H9 (cell line): ENCODE measurements at regions not wholly inside any gene's neighbourhood (a gene's known extent, or its start where the extent isn't known, plus 50 kb on each side); places are given as distances from the start of the nearest gene placed in this dataset.

Experiments used
- DNase-seq: peaks from one replicate; pipeline ENCODE4 v3.0.0-alpha.2; 2017
- H2AFZ ChIP-seq: one replicate; pipeline ENCODE4 v1.6.1; 2013; ENCODE audit warnings: mild to moderate bottlenecking, low read length, control low read depth, moderate library complexity
- H2AK5ac ChIP-seq: 2 replicates; pipeline ENCODE4 v1.6.1; 2013; ENCODE audit warnings: low read length, control low read depth, mixed read lengths; ENCODE audit not compliant: insufficient read length
- H2BK120ac ChIP-seq: one replicate; pipeline ENCODE4 v1.6.1; 2013; ENCODE audit warnings: low read depth, mild to moderate bottlenecking, low read length, control low read depth, inconsistent platforms; ENCODE audit not compliant: poor library complexity, severe bottlenecking
- H2BK12ac ChIP-seq: 2 replicates; pipeline ENCODE4 v1.6.1; 2013; ENCODE audit warnings: low read length, control low read depth, mixed read lengths, low read depth; ENCODE audit not compliant: insufficient read length
- H2BK15ac ChIP-seq: 2 replicates; pipeline ENCODE4 v1.6.1; 2013; ENCODE audit warnings: low read depth, low read length, control low read depth
- H2BK20ac ChIP-seq: one replicate; pipeline ENCODE4 v1.6.1; 2013; ENCODE audit warnings: low read depth, mild to moderate bottlenecking, low read length, control low read depth, inconsistent platforms; ENCODE audit not compliant: poor library complexity, severe bottlenecking
- H2BK5ac ChIP-seq: 2 replicates; pipeline ENCODE4 v1.6.1; 2013; ENCODE audit warnings: low read length, control low read depth, mixed read lengths; ENCODE audit not compliant: insufficient read length
- H3K14ac ChIP-seq: 2 replicates; pipeline ENCODE4 v1.6.1; 2013; ENCODE audit warnings: low read length, control low read depth; ENCODE audit not compliant: insufficient read depth
- H3K18ac ChIP-seq: 2 replicates; pipeline ENCODE4 v1.6.1; 2013; ENCODE audit warnings: low read depth, mild to moderate bottlenecking, mixed read lengths, low read length, control low read depth; ENCODE audit not compliant: insufficient read length
- H3K23ac ChIP-seq: 2 replicates; pipeline ENCODE4 v1.6.1; 2013; ENCODE audit warnings: low read length, control low read depth, mixed read lengths, low read depth; ENCODE audit not compliant: insufficient read length
- H3K23me2 ChIP-seq: 2 replicates; pipeline ENCODE4 v1.6.1; 2013; ENCODE audit warnings: low read depth, mild to moderate bottlenecking, mixed read lengths, low read length, control low read depth; ENCODE audit not compliant: insufficient read length, poor library complexity, severe bottlenecking
- H3K27ac ChIP-seq: 2 replicates; pipeline ENCODE4 v1.5.1; 2013; ENCODE audit warnings: low read length, control low read depth, mixed read lengths, low read depth; ENCODE audit not compliant: insufficient read length
- H3K27me3 ChIP-seq: 2 replicates; pipeline ENCODE4 v1.6.1; 2013; ENCODE audit warnings: low read length, control low read depth, inconsistent platforms; ENCODE audit not compliant: insufficient read depth
- H3K4ac ChIP-seq: 2 replicates; pipeline ENCODE4 v1.6.1; 2013; ENCODE audit warnings: low read depth, mild to moderate bottlenecking, control low read depth, inconsistent platforms, low read length, moderate library complexity
- H3K4me1 ChIP-seq: 2 replicates; pipeline ENCODE4 v1.6.1; 2013; ENCODE audit warnings: low read length, control low read depth, inconsistent platforms; ENCODE audit not compliant: insufficient read depth
- H3K4me2 ChIP-seq: 2 replicates; pipeline ENCODE4 v1.6.1; 2013; ENCODE audit warnings: low read length, control low read depth, mixed read lengths; ENCODE audit not compliant: insufficient read length, insufficient read depth
- H3K56ac ChIP-seq: 2 replicates; pipeline ENCODE4 v1.6.1; 2013; ENCODE audit warnings: low read depth, mild to moderate bottlenecking, mixed read lengths, low read length, control low read depth; ENCODE audit not compliant: insufficient read length
- H3K79me1 ChIP-seq: 2 replicates; pipeline ENCODE4 v1.6.1; 2013; ENCODE audit warnings: low read depth, mild to moderate bottlenecking, moderate library complexity, low read length, control low read depth, inconsistent platforms; ENCODE audit not compliant: insufficient read depth, poor library complexity, severe bottlenecking
- H3K79me2 ChIP-seq: 2 replicates; pipeline ENCODE4 v1.6.1; 2013; ENCODE audit warnings: low read length, control low read depth, inconsistent platforms; ENCODE audit not compliant: insufficient read depth
- H3K9ac ChIP-seq: 2 replicates; pipeline ENCODE4 v1.6.1; 2013; ENCODE audit warnings: low read length, control low read depth, mixed read lengths; ENCODE audit not compliant: insufficient read length; ENCODE audit errors: extremely low read depth
- H3K9me3 ChIP-seq: one replicate; pipeline ENCODE4 v1.6.1; 2013; ENCODE audit warnings: low read depth, low read length, inconsistent platforms; ENCODE audit not compliant: control insufficient read depth
- H3T11ph ChIP-seq: one replicate; pipeline ENCODE4 v1.6.1; 2013; ENCODE audit warnings: mild to moderate bottlenecking, low read length, control low read depth, inconsistent platforms
- H4K20me1 ChIP-seq: one replicate; pipeline ENCODE4 v1.6.1; 2013; ENCODE audit not compliant: control insufficient read depth, insufficient read length, insufficient read depth
- H4K5ac ChIP-seq: 2 replicates; pipeline ENCODE4 v1.6.1; 2013; ENCODE audit warnings: low read depth, mild to moderate bottlenecking, mixed read lengths, low read length, control low read depth; ENCODE audit not compliant: insufficient read length
- H4K8ac ChIP-seq: replicated peaks from 2 replicates; pipeline ENCODE4 v1.6.1; 2013; ENCODE audit warnings: low read length, control low read depth, mixed read lengths, low read depth; ENCODE audit not compliant: insufficient read length
- H4K91ac ChIP-seq: 2 replicates; pipeline ENCODE4 v1.6.1; 2013; ENCODE audit warnings: low read depth, mild to moderate bottlenecking, moderate library complexity, mixed read lengths, low read length, control low read depth; ENCODE audit not compliant: insufficient read length
- H3K27ac Mint-ChIP-seq, 3 experiments: 2 replicates in 2 of 3; 3 replicates in 1 of 3; pipeline ENCODE4 v1.8.0; 2020 to 2021; ENCODE audit warnings: mixed read lengths in 3 of 3, mild to moderate bottlenecking in 1 of 3, moderate library complexity in 1 of 3
- H3K27me3 Mint-ChIP-seq: 2 replicates; pipeline ENCODE4 v1.8.0; 2021; ENCODE audit warnings: low read depth, mild to moderate bottlenecking, moderate library complexity, mixed read lengths
- H3K36me3 Mint-ChIP-seq, 3 experiments: 2 replicates in 2 of 3; 3 replicates in 1 of 3; pipeline ENCODE4 v1.8.0; 2020 to 2021; ENCODE audit warnings: low read depth in 3 of 3, mixed read lengths in 3 of 3; ENCODE audit not compliant: insufficient read depth in 1 of 3
- H3K4me1 Mint-ChIP-seq, 2 experiments: 2 replicates each; pipeline ENCODE4 v1.8.0; 2020; ENCODE audit warnings: mixed read lengths in 2 of 2
- H3K4me3 Mint-ChIP-seq, 2 experiments: 2 replicates in 1 of 2; 3 replicates in 1 of 2; pipeline ENCODE4 v1.8.0; 2020 to 2021; ENCODE audit warnings: mild to moderate bottlenecking in 2 of 2, mixed read lengths in 2 of 2, moderate library complexity in 1 of 2
- H3K9me3 Mint-ChIP-seq, 2 experiments: 2 replicates in 1 of 2; 3 replicates in 1 of 2; pipeline ENCODE4 v1.8.0; 2020; ENCODE audit warnings: mild to moderate bottlenecking in 2 of 2, mixed read lengths in 2 of 2, moderate library complexity in 1 of 2
- WGBS: extraction: QIAGEN DNeasy Blood & Tissue Kit; methylation state at CpG from one replicate; pipeline ENCODE4 v1.1.7; 2013; ENCODE audit warnings: missing lambda C conversion rate, low lambda C conversion rate, mixed read lengths; ENCODE audit not compliant: insufficient read length; ENCODE audit errors: extremely low coverage; 5-methylcytosine and 5-hydroxymethylcytosine counted together
- TF ChIP-seq, protein P1 (sequence below): fragments of 200-600 bp; sonication (generic); conservative IDR thresholded peaks from 3 replicates; pipeline ENCODE4 v1.8.0; 2021; ENCODE audit warnings: antibody characterized with exemption, mild to moderate bottlenecking

DNA sequence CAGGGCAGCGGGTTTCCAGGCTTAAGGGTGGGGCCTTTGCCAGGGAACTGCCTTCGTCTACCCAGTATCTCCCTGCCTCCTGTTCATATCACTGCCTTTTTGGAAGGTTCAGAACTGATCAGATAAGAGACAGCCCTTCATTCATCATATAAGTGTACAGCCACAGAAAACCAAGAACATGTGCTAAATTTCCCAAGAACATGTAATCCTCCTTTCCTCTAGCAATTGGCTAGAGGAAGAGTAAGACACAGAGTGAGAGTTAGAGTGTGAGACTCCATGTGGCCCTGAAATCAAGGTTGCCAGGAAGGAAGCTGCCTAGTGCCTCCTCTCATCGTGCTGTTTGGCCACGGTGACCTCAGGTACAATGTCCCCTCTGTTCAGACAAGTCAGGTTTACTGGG, 770.9 kb downstream of the TNS3 start:
- no peak overlapping the region for H2BK15ac ChIP-seq
- H2BK120ac ChIP-seq = no peak overlapping the region
- H3K18ac ChIP-seq = no peak overlapping the region
- H3K4ac ChIP-seq = no peak overlapping the region
- H3K79me1 ChIP-seq = no peaks in the 10 kb centered on the region
- no peak overlapping the region for H3K27ac ChIP-seq
- no peak overlapping the region for H4K5ac ChIP-seq
- no peak overlapping the region for H2BK12ac ChIP-seq
- Mint-ChIP-seq H3K4me1 (peaks cover 6 to 7% of the 10 kb centered on the region in 2 experiments; a peak in 2 of 4 replicates), H3K27me3 (no peaks in the 10 kb centered on the region), H3K9me3 (peaks cover 2% of the 10 kb centered on the region in 2 experiments; a peak in 2 of 5 replicates), H3K4me3 (no peak overlapping the region), H3K36me3 (no peaks in the 10 kb centered on the region), H3K27ac (no peak overlapping the region)
- no peaks in the 10 kb centered on the region for H3K27me3 ChIP-seq
- H4K91ac ChIP-seq = no peak overlapping the region
- H3K4me2 ChIP-seq = no peak overlapping the region
- H3K79me2 ChIP-seq = no peaks in the 10 kb centered on the region
- no peaks in the 10 kb centered on the region for H3K4me1 ChIP-seq
- no peak overlapping the region for H2AFZ ChIP-seq
- H3K9me3 ChIP-seq = no peaks in the 10 kb centered on the region
- no peak overlapping the region for H3K56ac ChIP-seq
- H2BK5ac ChIP-seq = no peak overlapping the region
- H2BK20ac ChIP-seq = no peak overlapping the region
- no CpG with 5 or more reads among the region's 4 CpGs for whole genome bisulfite sequencing
- H3K23me2 ChIP-seq = no peaks in the 10 kb centered on the region
- DNase-seq = no peak
- no peaks in the 10 kb centered on the region for H4K20me1 ChIP-seq
- TF ChIP-seq, protein P1, sequence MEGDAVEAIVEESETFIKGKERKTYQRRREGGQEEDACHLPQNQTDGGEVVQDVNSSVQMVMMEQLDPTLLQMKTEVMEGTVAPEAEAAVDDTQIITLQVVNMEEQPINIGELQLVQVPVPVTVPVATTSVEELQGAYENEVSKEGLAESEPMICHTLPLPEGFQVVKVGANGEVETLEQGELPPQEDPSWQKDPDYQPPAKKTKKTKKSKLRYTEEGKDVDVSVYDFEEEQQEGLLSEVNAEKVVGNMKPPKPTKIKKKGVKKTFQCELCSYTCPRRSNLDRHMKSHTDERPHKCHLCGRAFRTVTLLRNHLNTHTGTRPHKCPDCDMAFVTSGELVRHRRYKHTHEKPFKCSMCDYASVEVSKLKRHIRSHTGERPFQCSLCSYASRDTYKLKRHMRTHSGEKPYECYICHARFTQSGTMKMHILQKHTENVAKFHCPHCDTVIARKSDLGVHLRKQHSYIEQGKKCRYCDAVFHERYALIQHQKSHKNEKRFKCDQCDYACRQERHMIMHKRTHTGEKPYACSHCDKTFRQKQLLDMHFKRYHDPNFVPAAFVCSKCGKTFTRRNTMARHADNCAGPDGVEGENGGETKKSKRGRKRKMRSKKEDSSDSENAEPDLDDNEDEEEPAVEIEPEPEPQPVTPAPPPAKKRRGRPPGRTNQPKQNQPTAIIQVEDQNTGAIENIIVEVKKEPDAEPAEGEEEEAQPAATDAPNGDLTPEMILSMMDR = no peak
- H3K23ac ChIP-seq = no peak overlapping the region
- H3T11ph ChIP-seq = no peak overlapping the region
- H3K9ac ChIP-seq = no peak overlapping the region
- H3K14ac ChIP-seq = no peak overlapping the region
- H4K8ac ChIP-seq = no peak overlapping the region
- H2AK5ac ChIP-seq = no peak overlapping the region
